ENCODE measurements at regions not wholly inside any gene's neighbourhood (a gene's known extent, or its start where the extent isn't known, plus 50 kb on each side); places are given as distances from the start of the nearest gene placed in this dataset.

GRCh38 chr15:96411056-96412031 lies 80.8 kb downstream of the NR2F2 start:
- TF ChIP-seq, protein P1, sequence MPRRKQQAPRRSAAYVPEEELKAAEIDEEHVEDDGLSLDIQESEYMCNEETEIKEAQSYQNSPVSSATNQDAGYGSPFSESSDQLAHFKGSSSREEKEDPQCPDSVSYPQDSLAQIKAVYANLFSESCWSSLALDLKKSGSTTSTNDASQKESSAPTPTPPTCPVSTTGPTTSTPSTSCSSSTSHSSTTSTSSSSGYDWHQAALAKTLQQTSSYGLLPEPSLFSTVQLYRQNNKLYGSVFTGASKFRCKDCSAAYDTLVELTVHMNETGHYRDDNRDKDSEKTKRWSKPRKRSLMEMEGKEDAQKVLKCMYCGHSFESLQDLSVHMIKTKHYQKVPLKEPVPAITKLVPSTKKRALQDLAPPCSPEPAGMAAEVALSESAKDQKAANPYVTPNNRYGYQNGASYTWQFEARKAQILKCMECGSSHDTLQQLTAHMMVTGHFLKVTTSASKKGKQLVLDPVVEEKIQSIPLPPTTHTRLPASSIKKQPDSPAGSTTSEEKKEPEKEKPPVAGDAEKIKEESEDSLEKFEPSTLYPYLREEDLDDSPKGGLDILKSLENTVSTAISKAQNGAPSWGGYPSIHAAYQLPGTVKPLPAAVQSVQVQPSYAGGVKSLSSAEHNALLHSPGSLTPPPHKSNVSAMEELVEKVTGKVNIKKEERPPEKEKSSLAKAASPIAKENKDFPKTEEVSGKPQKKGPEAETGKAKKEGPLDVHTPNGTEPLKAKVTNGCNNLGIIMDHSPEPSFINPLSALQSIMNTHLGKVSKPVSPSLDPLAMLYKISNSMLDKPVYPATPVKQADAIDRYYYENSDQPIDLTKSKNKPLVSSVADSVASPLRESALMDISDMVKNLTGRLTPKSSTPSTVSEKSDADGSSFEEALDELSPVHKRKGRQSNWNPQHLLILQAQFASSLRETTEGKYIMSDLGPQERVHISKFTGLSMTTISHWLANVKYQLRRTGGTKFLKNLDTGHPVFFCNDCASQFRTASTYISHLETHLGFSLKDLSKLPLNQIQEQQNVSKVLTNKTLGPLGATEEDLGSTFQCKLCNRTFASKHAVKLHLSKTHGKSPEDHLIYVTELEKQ (tag by site-specific recombination; IDR thresholded peaks at IDR 0.05; ENCODE audit: borderline replicate concordance), result no peak
- TF ChIP-seq ZNF350 (tag by site-specific recombination; IDR thresholded peaks at IDR 0.05) (no peak), BCL11A (tag by site-specific recombination; IDR thresholded peaks at IDR 0.05; ENCODE audit: low read depth) (no peak), ZNF561 (tag by site-specific recombination; IDR thresholded peaks at IDR 0.05; ENCODE audit: borderline replicate concordance) (no peak), HOXC10 (CRISPR knock-in tag; IDR thresholded peaks at IDR 0.05) (no peak), ZNF335 (tag by site-specific recombination; conservative IDR thresholded peaks at IDR 0.05) (peak; percentile 38; the same call in 1 of the 2 replicates), PRDM6 (tag by site-specific recombination; IDR thresholded peaks at IDR 0.05) (0 out of 2 replicates have a peak, but pooled peaks have one; percentile 22), ZNF600 (tag by site-specific recombination; IDR thresholded peaks at IDR 0.05) (no peak), ZNF341 (tag by site-specific recombination; IDR thresholded peaks at IDR 0.05; ENCODE audit: low read depth) (peak; percentile 22; the same call in 1 of the 2 replicates)
- TF ChIP-seq, protein P2, sequence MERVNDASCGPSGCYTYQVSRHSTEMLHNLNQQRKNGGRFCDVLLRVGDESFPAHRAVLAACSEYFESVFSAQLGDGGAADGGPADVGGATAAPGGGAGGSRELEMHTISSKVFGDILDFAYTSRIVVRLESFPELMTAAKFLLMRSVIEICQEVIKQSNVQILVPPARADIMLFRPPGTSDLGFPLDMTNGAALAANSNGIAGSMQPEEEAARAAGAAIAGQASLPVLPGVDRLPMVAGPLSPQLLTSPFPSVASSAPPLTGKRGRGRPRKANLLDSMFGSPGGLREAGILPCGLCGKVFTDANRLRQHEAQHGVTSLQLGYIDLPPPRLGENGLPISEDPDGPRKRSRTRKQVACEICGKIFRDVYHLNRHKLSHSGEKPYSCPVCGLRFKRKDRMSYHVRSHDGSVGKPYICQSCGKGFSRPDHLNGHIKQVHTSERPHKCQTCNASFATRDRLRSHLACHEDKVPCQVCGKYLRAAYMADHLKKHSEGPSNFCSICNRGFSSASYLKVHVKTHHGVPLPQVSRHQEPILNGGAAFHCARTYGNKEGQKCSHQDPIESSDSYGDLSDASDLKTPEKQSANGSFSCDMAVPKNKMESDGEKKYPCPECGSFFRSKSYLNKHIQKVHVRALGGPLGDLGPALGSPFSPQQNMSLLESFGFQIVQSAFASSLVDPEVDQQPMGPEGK (tag by site-specific recombination; IDR thresholded peaks at IDR 0.05), result no peak
- TF ChIP-seq, protein P3, sequence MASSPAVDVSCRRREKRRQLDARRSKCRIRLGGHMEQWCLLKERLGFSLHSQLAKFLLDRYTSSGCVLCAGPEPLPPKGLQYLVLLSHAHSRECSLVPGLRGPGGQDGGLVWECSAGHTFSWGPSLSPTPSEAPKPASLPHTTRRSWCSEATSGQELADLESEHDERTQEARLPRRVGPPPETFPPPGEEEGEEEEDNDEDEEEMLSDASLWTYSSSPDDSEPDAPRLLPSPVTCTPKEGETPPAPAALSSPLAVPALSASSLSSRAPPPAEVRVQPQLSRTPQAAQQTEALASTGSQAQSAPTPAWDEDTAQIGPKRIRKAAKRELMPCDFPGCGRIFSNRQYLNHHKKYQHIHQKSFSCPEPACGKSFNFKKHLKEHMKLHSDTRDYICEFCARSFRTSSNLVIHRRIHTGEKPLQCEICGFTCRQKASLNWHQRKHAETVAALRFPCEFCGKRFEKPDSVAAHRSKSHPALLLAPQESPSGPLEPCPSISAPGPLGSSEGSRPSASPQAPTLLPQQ (tag by site-specific recombination; IDR thresholded peaks at IDR 0.05), result no peak
- ChIA-PET CTCF (interaction anchor here (0.6 to 0.7 kb wide), 3 partner anchors 39 to 409 kb away, joined by 3 read pairs; no protein-coding TSS in a partner anchor), POLR2A (no interaction called here)
- Histone ChIP-seq H3K36me3 (ENCODE audit: control insufficient read depth in 2 of 2, insufficient read depth in 1 of 2, low read length in 2 of 2) (no peaks in the 10 kb centered on the region), H3K9me3 (ENCODE audit: control insufficient read depth, insufficient read depth, low read depth, low read length) (no peaks in the 10 kb centered on the region), H3K4me1 (ENCODE audit: control insufficient read depth, insufficient read depth, low read length) (peaks cover 22% of the 10 kb centered on the region), H3K4me3 (ENCODE audit: low read depth, low read length) (no peak overlapping the region), H3K27ac (ENCODE audit: extremely low read depth, low read depth, low read length) (no peak overlapping the region)

DNA sequence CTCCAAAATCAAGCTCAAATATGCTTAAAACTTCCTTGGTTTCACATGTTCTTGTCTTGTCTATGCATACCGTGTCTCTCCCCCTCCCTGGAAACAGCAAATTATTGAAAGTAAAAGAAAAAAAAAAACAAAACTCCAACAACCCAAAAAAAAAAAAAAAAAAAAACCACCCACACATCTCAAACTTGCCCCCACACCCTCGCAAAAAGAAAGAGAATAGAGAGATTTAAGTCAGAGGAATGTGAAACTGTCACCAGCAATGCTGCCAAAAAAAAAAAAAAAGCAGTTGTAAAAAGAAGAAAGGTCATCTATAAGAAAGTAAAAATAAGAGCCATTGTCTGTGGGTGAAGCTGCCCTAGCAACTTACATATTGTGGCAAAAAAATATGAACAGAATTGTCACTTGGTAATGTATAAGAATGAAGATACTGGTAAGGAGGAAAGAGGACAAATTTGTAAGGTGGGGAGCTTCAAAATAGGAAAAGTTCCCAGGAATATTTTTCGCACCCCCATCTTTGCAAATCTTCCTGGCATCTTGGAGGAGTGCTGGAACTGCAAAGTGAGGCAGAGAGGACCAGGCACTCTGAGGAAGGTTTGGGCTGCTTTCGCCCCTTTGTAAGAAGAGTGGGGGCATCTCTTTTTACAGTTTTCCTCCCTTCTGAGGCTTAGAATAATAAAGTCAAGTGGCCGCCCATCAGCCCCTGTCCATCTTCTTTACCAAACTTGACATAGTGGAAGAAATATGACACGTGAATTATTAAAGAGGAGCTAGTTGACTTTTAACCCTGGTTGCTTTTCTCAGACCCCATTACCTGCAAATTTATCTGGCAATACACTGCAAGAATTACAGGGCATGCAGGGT lies 81.8 kb downstream of the NR2F2 start:
- H3K4me3 ChIP-seq (ENCODE audit: low read depth, low read length), result no peak overlapping the region
- no peaks in the 10 kb centered on the region for H3K9me3 ChIP-seq (ENCODE audit: control insufficient read depth, insufficient read depth, low read depth, low read length)
- no peak overlapping the region for H3K27ac ChIP-seq (ENCODE audit: extremely low read depth, low read depth, low read length)
- H3K4me1 ChIP-seq (ENCODE audit: control insufficient read depth, insufficient read depth, low read length), result peaks cover 22% of the 10 kb centered on the region
- POLR2A ChIA-PET, result no interaction called here
- CTCF ChIA-PET, result interaction anchor here (0.6 to 1.5 kb wide), 5 partner anchors 10 to 410 kb away, joined by 3 to 7 read pairs (median 5); no protein-coding TSS in a partner anchor
- no peaks in the 10 kb centered on the region for H3K36me3 ChIP-seq (ENCODE audit: control insufficient read depth in 2 of 2, insufficient read depth in 1 of 2, low read length in 2 of 2)
- no peak for TF ChIP-seq ZNF501 (tag by site-specific recombination; IDR thresholded peaks at IDR 0.05)
- no peak for TF ChIP-seq KLF1 (tag by site-specific recombination; IDR thresholded peaks at IDR 0.05)
- TF ChIP-seq ZNF76 (tag by site-specific recombination; IDR thresholded peaks at IDR 0.05; ENCODE audit: borderline replicate concordance, low read depth), result no peak
- TF ChIP-seq REPIN1 (tag by site-specific recombination; IDR thresholded peaks at IDR 0.05; ENCODE audit: low read depth), result no peak
- no peak for TF ChIP-seq GLI2 (tag by site-specific recombination; IDR thresholded peaks at IDR 0.05; ENCODE audit: borderline replicate concordance, low read depth)
- no peak for TF ChIP-seq ZNF677 (tag by site-specific recombination; IDR thresholded peaks at IDR 0.05)
- peak; percentile 59; the same call in 1 of the 2 replicates for TF ChIP-seq WT1 (tag by site-specific recombination; IDR thresholded peaks at IDR 0.05)
- peak; percentile 38; the same call in 1 of the 2 replicates for TF ChIP-seq EGR2 (tag by site-specific recombination; IDR thresholded peaks at IDR 0.05; ENCODE audit: low read depth)
- TF ChIP-seq, protein P4, sequence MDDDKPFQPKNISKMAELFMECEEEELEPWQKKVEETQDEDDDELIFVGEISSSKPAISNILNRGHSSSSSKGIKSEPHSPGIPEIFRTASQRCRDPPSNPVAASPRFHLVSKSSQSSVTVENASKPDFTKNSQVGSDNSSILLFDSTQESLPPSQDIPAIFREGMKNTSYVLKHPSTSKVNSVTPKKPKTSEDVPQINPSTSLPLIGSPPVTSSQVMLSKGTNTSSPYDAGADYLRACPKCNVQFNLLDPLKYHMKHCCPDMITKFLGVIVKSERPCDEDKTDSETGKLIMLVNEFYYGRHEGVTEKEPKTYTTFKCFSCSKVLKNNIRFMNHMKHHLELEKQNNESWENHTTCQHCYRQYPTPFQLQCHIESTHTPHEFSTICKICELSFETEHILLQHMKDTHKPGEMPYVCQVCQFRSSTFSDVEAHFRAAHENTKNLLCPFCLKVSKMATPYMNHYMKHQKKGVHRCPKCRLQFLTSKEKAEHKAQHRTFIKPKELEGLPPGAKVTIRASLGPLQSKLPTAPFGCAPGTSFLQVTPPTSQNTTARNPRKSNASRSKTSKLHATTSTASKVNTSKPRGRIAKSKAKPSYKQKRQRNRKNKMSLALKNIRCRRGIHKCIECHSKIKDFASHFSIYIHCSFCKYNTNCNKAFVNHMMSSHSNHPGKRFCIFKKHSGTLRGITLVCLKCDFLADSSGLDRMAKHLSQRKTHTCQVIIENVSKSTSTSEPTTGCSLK (tag by site-specific recombination; IDR thresholded peaks at IDR 0.05), result no peak

Data from HEK293 (cell line).